Transverse colon (tissue), 4 donors: ENCODE measurements at regions not wholly inside any gene's neighbourhood (a gene's known extent, or its start where the extent isn't known, plus 50 kb on each side); places are given as distances from the start of the nearest gene placed in this dataset.

Experiments used
- DNase-seq: peaks from one replicate; pipeline ENCODE4 v3.0.0-alpha.2; 2019
- H3K27ac ChIP-seq, 4 donors: fragments of 200-600 bp; sonication (generic); 2 replicates each; pipeline ENCODE4 v1.5.1; 2016 to 2018; ENCODE audit warnings: inconsistent platforms in 4 of 4
- H3K27me3 ChIP-seq: fragments of 200-600 bp; sonication (generic); 2 replicates; pipeline ENCODE4 v1.5.1; 2017; ENCODE audit warnings: inconsistent platforms
- H3K36me3 ChIP-seq, 4 donors: fragments of 200-600 bp; sonication (generic); 2 replicates each; pipeline ENCODE4 v1.5.1; 2017 to 2019; ENCODE audit warnings: inconsistent platforms in 4 of 4
- H3K4me1 ChIP-seq, 4 donors: fragments of 200-600 bp; sonication (generic); 2 replicates each; pipeline ENCODE4 v1.5.1; 2017 to 2020; ENCODE audit warnings: inconsistent platforms in 4 of 4
- H3K4me3 ChIP-seq, 4 donors: fragments of 200-600 bp; sonication (generic); 1 replicate in 1 of 4; 2 replicates in 3 of 4; pipeline versions ENCODE4 v1.5.1 to v1.6.1; 2017 to 2019; ENCODE audit warnings: inconsistent platforms in 4 of 4
- H3K9me3 ChIP-seq, 2 donors: fragments of 200-600 bp; sonication (generic); 2 replicates each; pipeline ENCODE4 v1.5.1; 2017 to 2019; ENCODE audit warnings: inconsistent platforms in 2 of 2
- CTCF ChIP-seq, 5 experiments: fragments of 200-600 bp in 3 of 5; fragments of 450-650 bp in 2 of 5; sonication (generic) in 3 of 5; IDR thresholded peaks; 1 replicate in 2 of 5; 2 replicates in 3 of 5; pipeline ENCODE4 v1.5.1; 2016 to 2017; ENCODE audit warnings: antibody characterized with exemption in 5 of 5, inconsistent platforms in 3 of 5, mild to moderate bottlenecking in 2 of 5, moderate library complexity in 1 of 5
- EP300 ChIP-seq: sonication (generic); formaldehyde crosslinking; IDR thresholded peaks from one replicate; pipeline ENCODE4 v1.6.1; 2017; ENCODE audit warnings: antibody characterized with exemption, low read depth
- POLR2A ChIP-seq: fragments of 450-650 bp; IDR thresholded peaks from one replicate; pipeline ENCODE4 v1.6.1; 2016; ENCODE audit warnings: antibody characterized with exemption, mild to moderate bottlenecking, moderate library complexity
- POLR2AphosphoS5 ChIP-seq, 3 donors: sonication (generic); formaldehyde crosslinking; IDR thresholded peaks; one replicate each; pipeline ENCODE4 v1.6.1; 2016; ENCODE audit warnings: antibody characterized with exemption in 3 of 3
- WGBS, 2 donors: methylation state at CpG; one replicate each; pipeline ENCODE4 v1.1.5; 2018; ENCODE audit warnings: low coverage in 1 of 2; 5-methylcytosine and 5-hydroxymethylcytosine counted together
- in situ Hi-C, 4 donors: fragments of 200-750 bp; cut with MboI; loops; one replicate each; pipeline versions ENCODE4 v1.15.0 to v1.15.1; 2017; ENCODE audit warnings: low sequenced_read_pairs in 3 of 4, low pct_ligation_motif_present in 1 of 4, low pct_unique_long_range_greater_than_20kb in 1 of 4
- intact Hi-C: fragments of 100-400 bp; cut with DNase I; formaldehyde crosslinking; loops from one replicate; pipeline ENCODE4 v1.15.1; 2023; ENCODE audit warnings: low total_unique reads

GRCh38 chr6:76817429-76817828 lies 645.9 kb downstream of the HTR1B start:
- Histone ChIP-seq H3K9me3 (peaks cover 0 to 5% of the 10 kb centered on the region in 2 donors), H3K4me3 (no peak overlapping the region), H3K4me1 (no peaks in the 10 kb centered on the region), H3K36me3 (no peaks in the 10 kb centered on the region), H3K27me3 (no peaks in the 10 kb centered on the region), H3K27ac (no peak overlapping the region)
- 84% methylated on average over 4 of the region's 5 CpGs; no CpG with 5 or more reads in 1 of the 2 donors for WGBS, 2 donors
- in situ Hi-C loops: no loop called here
- DNase-seq: no peak
- TF ChIP-seq CTCF (IDR thresholded peaks at IDR 0.05): no peak
- TF ChIP-seq POLR2A: no peak
- no peak for TF ChIP-seq EP300
- no peak for TF ChIP-seq POLR2AphosphoS5 (IDR thresholded peaks at IDR 0.05)
- intact Hi-C loops: no loop called here

- Histone ChIP-seq H3K9me3 (no peaks in the 10 kb centered on the region), H3K27me3 (no peaks in the 10 kb centered on the region), H3K4me3 (no peak overlapping the region), H3K4me1 (no peaks in the 10 kb centered on the region), H3K36me3 (no peaks in the 10 kb centered on the region), H3K27ac (no peak overlapping the region)
- DNase-seq: no peak
- no peak for TF ChIP-seq EP300
- TF ChIP-seq POLR2A: no peak
- TF ChIP-seq CTCF (IDR thresholded peaks at IDR 0.05): no peak
- TF ChIP-seq POLR2AphosphoS5 (IDR thresholded peaks at IDR 0.05): no peak
- in situ Hi-C loops (no loop called here), intact Hi-C loops (no loop called here)
- WGBS, 2 donors: 47 to 49% methylated on average over 7 of the region's 7 CpGs
These were observed 648.5 kb downstream of the HTR1B start for GRCh38 chr6:76814496-76815458.

- Histone ChIP-seq H3K4me1 (no peaks in the 10 kb centered on the region), H3K4me3 (no peak overlapping the region), H3K27ac (no peak overlapping the region), H3K36me3 (no peaks in the 10 kb centered on the region), H3K27me3 (no peaks in the 10 kb centered on the region), H3K9me3 (no peaks in the 10 kb centered on the region)
- DNase-seq: no peak
- in situ Hi-C loops: no loop called here
- no peak for TF ChIP-seq CTCF (IDR thresholded peaks at IDR 0.05)
- TF ChIP-seq POLR2AphosphoS5 (IDR thresholded peaks at IDR 0.05): no peak
- no peak for TF ChIP-seq EP300
- TF ChIP-seq POLR2A: no peak
- 91% methylated on average over 12 of the region's 13 CpGs; no CpG with 5 or more reads in 1 of the 2 donors for WGBS, 2 donors
- intact Hi-C loops: no loop called here
These were observed 653.0 kb downstream of the HTR1B start for GRCh38 chr6:76810286-76810685.

GRCh38 chr6:76803038-76803580 lies 660.2 kb downstream of the HTR1B start:
- Histone ChIP-seq H3K9me3 (no peaks in the 10 kb centered on the region), H3K27ac (no peak overlapping the region), H3K36me3 (no peaks in the 10 kb centered on the region), H3K27me3 (no peaks in the 10 kb centered on the region), H3K4me1 (no peaks in the 10 kb centered on the region), H3K4me3 (no peak overlapping the region)
- WGBS, 2 donors: 90 to 95% methylated on average over 4 to 5 of the region's 5 CpGs
- in situ Hi-C loops: no loop called here
- DNase-seq: no peak
- TF ChIP-seq EP300: no peak
- TF ChIP-seq CTCF (IDR thresholded peaks at IDR 0.05): no peak
- TF ChIP-seq POLR2A: no peak
- no peak for TF ChIP-seq POLR2AphosphoS5 (IDR thresholded peaks at IDR 0.05)
- intact Hi-C loops: no loop called here
